Uterus (tissue), 2 donors: ENCODE measurements at regions not wholly inside any gene's neighbourhood (a gene's known extent, or its start where the extent isn't known, plus 50 kb on each side); places are given as distances from the start of the nearest gene placed in this dataset.

Experiments
- POLR2A ChIP-seq, 2 donors: fragments of 450-650 bp; IDR thresholded peaks; one replicate each; pipeline ENCODE4 v1.6.1; 2016; ENCODE audit warnings: antibody characterized with exemption in 2 of 2, mild to moderate bottlenecking in 1 of 2, moderate library complexity in 1 of 2
- TF ChIP-seq, protein P1 (sequence below), 4 experiments: fragments of 200-600 bp in 2 of 4; fragments of 450-650 bp in 2 of 4; sonication (generic) in 2 of 4; IDR thresholded peaks; one replicate each; pipeline ENCODE4 v1.5.1; 2016 to 2019; ENCODE audit warnings: antibody characterized with exemption in 4 of 4, mild to moderate bottlenecking in 2 of 4, moderate library complexity in 1 of 4

DNA sequence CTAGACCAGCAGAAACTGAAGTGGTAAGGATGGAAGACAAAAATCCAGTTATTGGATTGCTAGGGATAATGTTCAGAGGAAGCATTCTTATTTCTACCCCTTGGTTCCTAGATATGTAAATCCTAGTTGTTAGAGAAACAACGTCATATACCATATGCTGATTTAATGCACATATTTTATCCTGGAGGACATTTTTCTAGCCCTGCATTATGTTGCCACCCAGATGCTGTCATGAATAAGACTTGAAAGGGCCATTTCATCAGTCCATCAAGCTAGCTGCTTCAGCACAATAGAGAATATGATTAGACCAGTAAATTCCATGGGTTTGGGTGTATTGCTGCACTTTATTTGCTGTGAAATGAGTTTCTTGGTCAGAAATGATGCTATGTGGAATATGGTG is 1736.4 kb downstream of the MAT2B start:
- no peak for TF ChIP-seq POLR2A (IDR thresholded peaks at IDR 0.05)
- TF ChIP-seq, protein P1, sequence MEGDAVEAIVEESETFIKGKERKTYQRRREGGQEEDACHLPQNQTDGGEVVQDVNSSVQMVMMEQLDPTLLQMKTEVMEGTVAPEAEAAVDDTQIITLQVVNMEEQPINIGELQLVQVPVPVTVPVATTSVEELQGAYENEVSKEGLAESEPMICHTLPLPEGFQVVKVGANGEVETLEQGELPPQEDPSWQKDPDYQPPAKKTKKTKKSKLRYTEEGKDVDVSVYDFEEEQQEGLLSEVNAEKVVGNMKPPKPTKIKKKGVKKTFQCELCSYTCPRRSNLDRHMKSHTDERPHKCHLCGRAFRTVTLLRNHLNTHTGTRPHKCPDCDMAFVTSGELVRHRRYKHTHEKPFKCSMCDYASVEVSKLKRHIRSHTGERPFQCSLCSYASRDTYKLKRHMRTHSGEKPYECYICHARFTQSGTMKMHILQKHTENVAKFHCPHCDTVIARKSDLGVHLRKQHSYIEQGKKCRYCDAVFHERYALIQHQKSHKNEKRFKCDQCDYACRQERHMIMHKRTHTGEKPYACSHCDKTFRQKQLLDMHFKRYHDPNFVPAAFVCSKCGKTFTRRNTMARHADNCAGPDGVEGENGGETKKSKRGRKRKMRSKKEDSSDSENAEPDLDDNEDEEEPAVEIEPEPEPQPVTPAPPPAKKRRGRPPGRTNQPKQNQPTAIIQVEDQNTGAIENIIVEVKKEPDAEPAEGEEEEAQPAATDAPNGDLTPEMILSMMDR (IDR thresholded peaks at IDR 0.05), result no peak
